Right ventricle myocardium superior (tissue), 1 donor: ENCODE measurements at regions not wholly inside any gene's neighbourhood (a gene's known extent, or its start where the extent isn't known, plus 50 kb on each side); places are given as distances from the start of the nearest gene placed in this dataset.
"Not testable (repeated sequence)": the region's sequence is repeated elsewhere in the genome, so short reads cannot be mapped to it uniquely, and the experiment has no call there.

Source experiments
- ATAC-seq: fragments of 200-7000 bp; cut with Tn5 transposase; one replicate; pipeline ENCODE4 v1.9.1; 2020; ENCODE audit warnings: mild to moderate bottlenecking; ENCODE audit not compliant: poor library complexity
- DNase-seq: peaks from one replicate; pipeline ENCODE4 v3.0.0-alpha.2; 2020
- intact Hi-C: fragments of 100-400 bp; cut with DNase I; formaldehyde crosslinking; loops from one replicate; pipeline ENCODE4 v1.11.2; 2022
- donor health status: DM: no; HTN: yes; CAD: no; lungs with severe emphysema.

DNA sequence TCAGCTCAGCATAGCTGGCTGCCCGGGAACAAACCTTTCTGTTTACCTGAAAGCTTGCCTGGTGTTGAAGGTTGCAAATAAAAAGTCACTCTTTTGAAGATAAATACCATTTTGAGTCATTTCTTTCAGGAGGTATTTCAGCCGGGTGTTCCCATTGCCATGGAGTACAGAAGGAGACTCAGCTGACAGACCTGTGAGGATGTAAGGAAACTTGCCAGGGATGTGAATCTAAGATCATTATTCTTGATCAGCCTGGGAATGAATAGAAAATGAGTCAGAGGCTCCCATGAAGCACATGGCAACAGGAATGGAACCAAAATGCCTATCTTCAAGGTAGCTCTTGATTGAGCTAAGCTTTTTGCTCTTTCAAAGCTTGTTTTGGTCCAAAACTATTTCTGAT, 231.2 kb downstream of the CYRIA start:
- DNase-seq (no peak), ATAC-seq (no peak)
- intact Hi-C loops, result no loop called here

DNA sequence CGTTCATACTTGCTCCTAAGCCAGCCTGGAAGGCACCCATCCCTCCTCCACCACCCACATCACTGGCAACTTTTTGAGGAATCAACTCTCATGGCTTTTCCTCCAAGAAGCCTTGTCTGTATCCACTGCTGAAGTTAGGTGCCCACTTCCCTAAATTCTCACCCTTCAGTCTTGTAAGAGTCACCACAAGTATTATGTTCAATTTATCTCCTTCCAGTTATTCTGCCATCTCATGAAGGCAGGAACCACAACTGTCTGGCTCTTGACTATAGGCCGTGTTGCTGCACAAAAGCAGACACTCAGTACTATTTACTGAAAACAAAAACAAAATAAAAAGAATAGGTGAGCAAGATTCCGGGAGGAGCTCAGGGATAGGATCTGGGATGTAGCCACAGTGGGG, 234.8 kb downstream of the CYRIA start:
- no peak for ATAC-seq
- intact Hi-C loops, result no loop called here
- DNase-seq, result no peak

DNA sequence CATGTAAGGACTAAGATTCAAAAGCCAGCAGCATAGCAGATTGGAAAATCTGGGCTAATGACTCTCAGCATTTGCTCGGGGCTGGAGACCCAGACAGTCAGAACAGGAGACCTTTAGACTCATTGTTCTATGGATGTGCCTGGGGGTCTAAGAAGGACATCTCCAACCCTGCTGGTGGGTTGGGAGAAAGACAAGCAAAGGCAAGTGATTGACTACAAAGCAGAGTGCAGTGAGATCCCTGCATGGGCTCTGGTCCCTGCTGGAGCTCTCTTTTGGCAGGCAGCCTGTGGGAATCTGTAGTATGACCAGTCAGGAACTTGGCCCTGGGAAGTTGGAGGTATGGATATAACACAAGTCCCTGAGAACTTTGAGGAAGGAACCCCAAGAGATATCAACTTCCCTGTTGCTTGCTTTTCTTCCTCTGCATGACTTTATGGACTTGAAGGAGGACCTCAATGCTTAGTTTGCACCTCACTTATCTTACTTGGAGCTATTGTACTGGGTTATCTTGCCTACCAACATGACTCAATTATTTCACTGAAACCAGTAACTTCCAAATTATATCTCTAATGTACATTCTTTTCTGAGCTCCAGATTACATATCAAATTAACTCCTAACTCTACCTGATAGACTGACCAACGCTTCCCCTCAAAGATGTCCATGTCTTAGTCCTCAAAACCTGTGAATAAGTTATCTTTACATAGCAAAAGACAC, 236.0 kb downstream of the CYRIA start:
- DNase-seq (no peak), ATAC-seq (no peak)
- intact Hi-C loops, result no loop called here

DNA sequence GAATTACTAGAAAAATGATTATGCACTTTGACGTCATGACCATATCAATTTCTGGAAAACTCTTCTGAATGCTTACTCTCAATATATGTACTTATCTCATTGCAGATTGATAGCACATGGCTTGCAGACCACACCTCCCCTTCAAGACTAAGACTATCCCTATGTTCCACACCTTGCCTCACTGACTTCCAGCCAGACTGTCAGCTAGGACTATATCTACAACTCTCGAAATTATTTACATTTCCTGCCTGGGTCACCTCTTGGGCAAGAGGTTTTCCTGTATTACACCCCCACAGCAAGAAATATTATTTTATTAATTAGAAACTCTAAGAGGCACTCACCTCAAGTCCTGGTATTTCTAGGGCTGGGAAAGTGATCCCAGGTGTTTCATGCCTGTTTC, 236.6 kb downstream of the CYRIA start:
- DNase-seq, result no peak
- intact Hi-C loops, result no loop called here

DNA sequence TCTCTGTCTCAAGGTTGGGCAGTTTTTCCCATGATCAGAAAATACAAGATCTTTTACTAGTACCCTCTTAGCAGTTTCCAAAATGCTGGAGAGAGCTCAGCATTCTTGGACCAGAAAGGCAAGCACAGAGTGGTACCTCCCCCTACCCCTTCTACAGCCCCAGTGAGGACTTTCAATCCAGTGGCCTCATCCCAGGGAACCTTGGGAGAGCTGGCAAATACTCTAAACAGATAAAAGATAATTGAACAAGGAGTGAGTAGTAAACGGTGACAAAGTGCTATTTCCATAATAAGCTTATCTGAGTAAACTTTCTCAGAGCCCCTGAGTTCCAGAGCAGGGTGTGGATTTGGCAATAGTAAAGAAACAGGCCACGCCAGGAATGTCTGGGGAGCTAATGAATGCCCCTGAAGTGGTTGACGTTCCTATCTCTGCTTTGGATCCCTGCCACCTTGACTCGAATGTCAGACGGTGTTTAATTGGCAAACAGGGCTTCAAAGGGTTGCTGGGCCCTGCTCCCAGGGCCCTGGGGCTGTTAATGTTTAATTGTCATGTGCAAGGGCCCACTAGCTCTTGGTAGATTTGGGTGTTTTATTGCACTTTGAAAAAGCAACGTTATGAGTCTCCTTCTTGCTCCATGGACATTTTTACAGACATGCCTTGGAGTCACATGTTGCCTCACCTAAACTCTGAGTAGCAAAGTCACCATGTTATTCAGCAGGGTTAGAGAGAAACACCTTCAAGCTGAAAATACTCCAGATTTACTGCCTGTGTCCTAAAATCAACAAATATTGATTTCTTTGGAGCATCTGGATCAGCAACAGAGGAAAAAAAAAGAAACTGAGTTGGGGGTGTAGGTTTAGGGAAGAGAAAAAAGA, 239.9 kb downstream of the CYRIA start:
- DNase-seq (peak; percentile 39), ATAC-seq (peak; percentile 97)
- intact Hi-C loops, result no loop called here

More for the DNA sequence above, 236.6 kb downstream of the CYRIA start:
- no peak for ATAC-seq

DNA sequence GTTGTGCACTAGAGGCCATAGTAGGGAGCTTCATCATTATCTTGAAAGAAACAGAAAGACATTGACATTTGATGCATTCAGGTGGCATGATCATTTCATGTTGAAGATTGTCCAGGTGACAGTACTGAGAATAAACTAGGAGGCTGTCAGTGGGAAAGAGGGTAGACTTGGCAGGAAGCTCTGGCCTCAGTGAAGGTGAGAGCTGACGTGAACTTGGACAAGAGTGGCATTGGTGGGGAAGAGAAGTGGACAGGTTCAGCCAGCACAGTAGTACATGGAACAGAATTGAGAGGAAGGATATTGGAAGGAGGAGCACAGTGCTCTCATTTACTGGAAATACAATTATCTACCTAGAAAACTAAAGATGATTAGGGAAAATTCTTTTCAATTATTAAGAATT, 245.2 kb downstream of the CYRIA start:
- intact Hi-C loops, result no loop called here
- ATAC-seq (no peak), DNase-seq (no peak)

DNA sequence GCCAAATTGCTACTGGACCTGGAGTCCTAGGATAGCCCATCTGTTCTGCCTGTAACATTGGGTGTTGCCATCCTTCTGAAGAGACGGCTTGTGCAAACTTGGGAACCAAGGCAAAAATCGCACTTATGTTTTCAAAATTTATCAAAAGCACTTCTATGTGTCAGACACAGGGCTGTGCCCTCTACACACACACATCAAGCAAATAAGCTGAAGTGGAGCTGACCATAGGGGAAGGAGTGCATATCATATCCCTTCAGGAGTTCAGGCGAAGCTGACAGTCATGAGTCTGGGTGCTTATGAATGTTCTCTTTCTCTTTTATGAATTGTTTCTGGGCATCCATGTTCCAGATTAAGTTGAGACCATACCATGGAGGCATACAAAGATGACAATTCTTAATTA, 247.9 kb downstream of the CYRIA start:
- ATAC-seq, result no peak
- DNase-seq, result no peak
- intact Hi-C loops, result no loop called here

DNA sequence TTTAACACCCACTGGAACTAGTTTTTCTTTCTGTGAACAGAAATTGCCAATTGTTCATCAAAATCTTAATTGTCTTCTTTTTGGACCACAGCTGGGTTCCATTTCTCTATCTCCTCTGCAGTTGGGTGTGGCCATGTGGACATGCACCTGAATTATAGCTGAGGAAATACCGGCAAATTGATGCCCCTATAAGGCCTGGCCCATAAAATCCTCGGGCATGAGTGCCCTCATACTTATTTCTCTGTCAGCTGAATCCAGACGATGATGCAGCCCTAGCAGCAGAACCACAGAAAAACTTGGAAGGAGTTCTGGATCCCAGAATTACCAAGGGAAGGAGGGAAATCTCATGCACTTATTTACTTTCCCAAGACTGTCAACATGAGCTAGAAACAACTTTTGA, 249.0 kb downstream of the CYRIA start:
- DNase-seq, result no peak
- intact Hi-C loops, result no loop called here
- no peak for ATAC-seq

DNA sequence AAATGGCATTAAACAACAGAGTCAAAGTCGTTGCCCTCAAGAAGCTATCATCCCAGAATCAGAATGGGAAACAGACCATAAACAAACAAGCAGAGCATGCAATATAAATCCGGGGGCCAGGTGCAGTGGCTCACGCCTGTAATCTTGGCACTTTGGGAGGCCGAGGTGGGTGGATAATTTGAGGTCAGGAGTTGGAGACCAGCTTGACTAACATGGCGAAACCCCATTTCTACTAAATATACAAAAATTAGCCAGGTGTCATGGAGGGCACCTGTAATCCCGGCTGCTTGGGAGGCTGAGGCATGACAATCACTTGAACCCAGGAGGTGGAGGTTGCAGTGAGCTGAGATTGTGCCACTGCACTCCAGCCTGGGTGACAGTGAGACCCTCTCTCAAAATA, 249.8 kb downstream of the CYRIA start:
- DNase-seq, intact Hi-C loops, ATAC-seq: not testable (repeated sequence)

DNA sequence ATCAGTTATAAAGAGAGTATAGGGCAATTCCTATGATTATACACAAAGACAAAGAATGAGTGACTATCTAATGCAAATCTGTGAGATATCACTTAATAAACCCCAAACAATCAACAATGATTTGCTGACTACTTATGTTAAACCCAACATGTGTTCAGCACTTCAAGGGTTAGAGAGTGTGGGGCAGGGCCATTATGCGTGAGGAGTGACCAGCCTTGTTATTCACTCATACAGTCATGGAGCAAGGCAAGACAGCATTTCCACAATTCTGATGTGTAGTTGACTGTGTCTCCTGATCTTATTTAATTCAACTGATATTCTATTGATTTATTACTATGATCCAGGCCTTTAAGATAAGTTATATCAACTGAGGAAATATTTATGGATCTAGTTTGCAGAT, 251.7 kb downstream of the CYRIA start:
- ATAC-seq (no peak), DNase-seq (no peak)
- intact Hi-C loops, result no loop called here

DNA sequence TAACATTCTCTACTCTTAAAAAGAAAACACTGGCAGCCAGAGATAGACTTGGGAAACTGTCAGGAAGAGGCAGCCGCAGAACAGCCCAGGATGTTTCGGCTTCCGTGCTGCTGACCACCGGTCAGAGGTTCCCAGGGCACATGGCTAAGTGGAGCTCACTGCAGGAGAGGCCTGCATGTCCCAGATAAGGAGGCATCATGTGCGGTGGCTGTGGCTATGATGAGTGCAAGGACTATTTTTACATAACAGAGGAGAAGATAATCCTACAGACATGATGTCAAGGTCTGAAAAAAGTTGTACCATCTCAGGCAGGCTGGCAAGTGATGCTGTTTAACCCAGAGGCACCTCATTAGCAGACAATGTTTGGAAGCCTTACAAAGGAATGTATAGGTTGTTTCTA, 252.3 kb downstream of the CYRIA start:
- DNase-seq (peak; percentile 63), ATAC-seq (peak; percentile 97)
- intact Hi-C loops, result no loop called here

DNA sequence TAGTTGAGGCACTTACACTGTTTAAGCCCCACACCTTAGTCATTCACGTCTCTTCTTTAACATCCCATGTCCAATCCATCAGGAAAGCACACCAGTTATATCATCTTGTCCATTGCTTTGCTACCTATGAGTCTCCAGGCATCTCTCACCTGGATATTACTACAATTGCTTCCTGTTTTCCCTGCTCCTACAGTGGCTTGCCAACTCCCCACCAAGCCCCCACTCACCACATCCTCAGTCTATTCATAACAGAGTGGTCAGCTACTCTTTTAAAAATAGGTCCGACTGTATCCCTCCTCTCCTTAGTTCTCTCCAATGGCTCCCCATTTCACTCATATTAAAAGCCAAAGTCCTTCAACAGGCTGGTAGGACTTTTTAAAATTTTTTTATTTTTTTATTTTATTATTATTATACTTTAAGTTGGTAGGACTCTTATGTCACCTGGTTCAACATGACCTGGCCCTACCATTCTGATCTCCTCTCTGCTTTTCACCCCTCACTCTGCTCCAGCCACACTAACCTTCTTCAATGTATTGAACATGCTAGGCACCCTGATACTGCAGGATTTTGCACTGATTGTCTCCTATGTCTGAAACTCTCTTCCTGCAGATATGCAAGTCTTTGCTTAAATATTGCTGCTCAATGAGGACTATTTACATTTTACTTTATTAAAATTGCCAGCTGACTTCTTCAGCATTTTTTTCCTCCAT, 253.2 kb downstream of the CYRIA start:
- DNase-seq (no peak), ATAC-seq (no peak)
- intact Hi-C loops, result no loop called here

DNA sequence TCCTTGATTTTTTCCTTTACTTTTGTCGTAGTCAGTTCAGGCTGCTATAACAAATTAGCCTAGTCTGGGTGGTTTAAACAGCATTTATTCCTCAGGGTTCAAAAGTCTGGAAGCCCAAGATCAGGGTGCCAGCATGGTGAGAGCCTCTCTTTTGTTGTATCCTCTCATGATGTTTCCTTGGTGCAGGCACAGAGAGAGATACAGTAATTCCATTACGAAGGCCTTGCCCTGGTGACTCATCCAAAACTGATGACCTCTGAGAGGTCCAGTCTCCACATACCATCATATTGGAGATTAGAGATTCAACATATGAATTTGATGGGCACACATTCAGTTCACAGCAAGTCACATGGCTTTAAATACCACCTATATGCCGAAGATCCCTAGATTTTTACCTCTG, 253.8 kb downstream of the CYRIA start:
- DNase-seq, result no peak
- no peak for ATAC-seq
- intact Hi-C loops, result no loop called here

DNA sequence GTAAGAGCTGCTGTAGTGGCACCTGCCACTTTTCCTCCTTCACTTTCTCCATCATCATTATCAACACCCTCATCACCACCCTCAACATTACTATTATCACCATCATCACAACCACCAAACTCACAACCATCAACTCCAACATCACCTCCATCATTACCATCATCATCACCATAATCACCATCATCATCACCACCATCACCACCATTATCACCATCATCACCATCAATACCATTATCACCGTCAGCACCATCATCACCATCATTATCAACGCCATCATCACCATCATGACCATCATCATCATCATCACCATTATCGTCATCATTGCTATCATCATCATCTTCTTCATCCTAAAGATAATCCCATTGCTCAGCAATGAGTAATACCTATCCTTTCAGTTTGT, 255.8 kb downstream of the CYRIA start:
- no peak for ATAC-seq
- intact Hi-C loops, result no loop called here
- DNase-seq, result no peak

DNA sequence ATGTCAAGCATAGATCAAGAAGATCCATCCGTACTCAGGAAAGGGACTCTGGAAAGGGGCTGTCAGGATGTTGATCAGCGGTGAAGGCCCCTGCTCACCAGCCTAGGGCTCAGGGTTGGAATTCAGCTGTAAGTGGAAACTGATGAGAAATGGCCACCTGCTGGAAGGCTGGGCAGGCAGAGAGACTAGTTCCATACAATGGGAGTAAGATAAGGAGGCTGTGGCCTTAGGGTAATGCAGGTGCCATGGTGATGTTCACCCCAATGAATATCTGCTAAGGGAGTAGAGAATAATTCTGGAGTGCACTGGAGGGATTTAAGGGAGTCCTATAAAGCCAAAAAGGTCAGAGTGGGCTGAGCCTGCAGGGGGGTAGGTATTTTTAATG, 256.6 kb downstream of the CYRIA start:
- DNase-seq, result no peak
- intact Hi-C loops, result no loop called here
- no peak for ATAC-seq

DNA sequence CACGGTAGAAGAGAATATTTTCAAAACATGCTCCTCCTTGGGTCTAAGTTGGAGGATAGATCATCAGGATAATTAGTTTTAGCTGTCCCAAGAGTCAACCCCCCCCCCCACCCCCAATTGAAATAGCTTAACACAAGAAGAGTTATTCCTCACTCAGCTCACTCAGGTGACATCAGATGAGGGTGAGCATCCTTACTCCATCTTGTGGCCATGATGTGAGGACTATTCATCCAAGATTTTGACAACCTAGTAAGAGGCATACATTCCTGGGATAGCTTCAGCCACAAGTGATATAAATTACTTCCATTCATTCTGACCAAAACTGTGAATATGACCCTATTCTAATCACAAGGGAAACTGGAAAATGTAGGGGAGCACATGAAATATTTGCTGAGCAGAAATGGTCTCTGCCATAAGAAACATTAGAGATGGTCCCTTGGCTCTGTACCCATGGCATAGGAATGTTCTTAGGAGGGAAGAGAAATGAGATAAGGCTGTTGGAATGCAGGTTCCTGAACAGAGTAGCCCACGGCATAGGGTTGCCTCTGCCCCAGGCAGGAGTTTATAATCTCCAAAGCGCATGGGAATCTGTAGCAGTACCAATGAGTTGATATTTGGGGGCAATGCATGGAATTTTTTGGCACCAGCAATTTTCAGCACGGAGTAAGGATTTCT, 257.2 kb downstream of the CYRIA start:
- intact Hi-C loops, result no loop called here
- DNase-seq (no peak), ATAC-seq (no peak)

DNA sequence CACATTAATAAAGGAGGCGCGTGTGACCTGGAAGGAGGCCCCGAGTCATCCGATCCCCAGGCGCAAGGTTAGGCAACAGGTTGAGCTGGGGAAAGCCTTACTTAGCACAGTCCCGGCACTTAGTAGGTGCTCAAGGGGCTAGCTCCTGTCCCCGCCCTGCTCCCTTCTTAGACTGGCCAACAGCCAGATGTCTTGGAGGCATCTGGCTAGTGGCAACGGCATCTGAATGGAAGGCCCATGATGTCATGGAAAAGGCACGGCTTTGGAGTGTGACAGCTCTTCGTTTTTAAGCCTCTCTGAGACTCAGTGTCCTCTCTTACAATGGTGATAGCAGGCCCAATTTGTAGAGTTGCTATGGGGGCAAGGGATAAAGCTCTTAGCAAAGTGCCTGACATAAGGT, 258.3 kb downstream of the CYRIA start:
- ATAC-seq, result peak; percentile 89
- peak; percentile 39 for DNase-seq
- intact Hi-C loops, result no loop called here

DNA sequence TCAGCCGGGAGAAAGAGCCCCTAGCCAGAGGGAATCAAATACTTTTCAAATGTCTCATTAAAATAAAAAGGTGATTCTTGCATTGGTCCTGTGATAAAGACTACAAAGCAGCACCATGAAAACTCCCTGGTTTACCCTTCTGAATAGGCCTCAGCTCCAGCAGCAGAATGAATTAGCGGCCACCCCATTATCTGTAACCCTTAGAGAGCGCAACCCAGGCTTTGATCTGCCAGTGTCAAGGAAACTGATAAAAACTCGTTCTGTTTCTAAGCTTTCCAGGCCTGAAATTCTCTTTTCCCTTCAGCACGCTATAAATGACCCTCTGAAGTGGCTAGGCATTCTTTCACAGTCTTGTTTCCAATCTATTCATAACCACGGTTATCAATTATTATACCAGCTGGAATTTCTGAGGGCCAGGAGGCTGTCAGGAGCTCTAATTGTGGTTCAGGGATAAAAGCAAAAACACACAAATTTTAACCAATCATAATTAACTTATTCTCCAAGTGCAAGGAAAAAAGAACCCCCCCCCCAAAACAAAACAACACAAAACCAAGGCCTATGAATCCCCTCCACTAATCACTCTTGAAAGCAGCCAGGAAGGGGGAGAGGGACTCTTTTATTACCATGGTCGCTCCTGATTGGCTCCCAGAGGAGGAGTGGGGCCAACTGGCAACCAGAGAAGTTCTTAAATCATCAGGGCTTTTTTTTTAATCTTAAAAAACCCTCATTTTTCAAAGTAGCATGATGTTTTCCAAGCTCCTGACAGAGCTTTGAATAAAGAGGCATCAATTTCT, 258.9 kb downstream of the CYRIA start:
- intact Hi-C loops, result no loop called here
- no peak for DNase-seq
- peak; percentile 15 for ATAC-seq
